ENCODE measurements at regions not wholly inside any gene's neighbourhood (a gene's known extent, or its start where the extent isn't known, plus 50 kb on each side); places are given as distances from the start of the nearest gene placed in this dataset.

GRCh38 chr3:170738766-170739165 lies 131.2 kb downstream of the RPL22L1 start:
- CTCF ChIA-PET, result interaction anchor here (0.6 to 1.0 kb wide), 4 partner anchors 8 to 110 kb away, joined by 3 read pairs; no protein-coding TSS in a partner anchor
- DNase-seq, result no peak
- 97% methylated on average over 3 of the region's 3 CpGs for WGBS (ENCODE audit: low lambda C conversion rate)

DNA sequence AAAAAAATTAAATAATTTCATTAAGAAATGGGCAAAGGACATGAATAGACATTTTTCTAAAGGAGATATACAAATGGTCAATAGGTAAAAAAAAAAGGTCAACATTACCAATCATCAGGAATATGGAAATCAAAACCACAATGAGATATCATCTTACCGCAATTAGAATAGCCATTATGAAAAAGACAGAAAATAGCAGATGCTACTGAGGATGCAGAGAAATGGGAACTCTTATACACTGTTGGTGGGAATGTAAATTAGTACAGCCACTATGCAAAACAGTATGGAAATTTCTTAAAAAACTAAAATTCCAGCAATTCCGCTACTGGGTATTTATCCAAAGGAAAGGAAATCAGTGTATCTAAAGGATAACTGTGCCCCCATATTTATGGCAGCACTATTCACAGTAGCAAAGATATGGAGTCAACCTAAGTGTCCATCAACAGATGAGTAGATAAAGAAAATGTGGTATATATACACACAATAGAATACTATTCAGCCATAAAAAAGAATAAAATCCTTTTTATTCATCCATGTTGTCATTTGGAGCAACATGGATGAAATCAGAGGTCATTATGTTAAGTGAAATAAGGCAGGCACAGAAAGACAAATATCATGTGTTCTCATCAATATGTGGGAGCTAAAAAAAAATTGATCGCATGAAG lies 132.4 kb downstream of the RPL22L1 start:
- Histone ChIP-seq H3K9me3 (no peaks in the 10 kb centered on the region), H3K27me3 (ENCODE audit: insufficient read depth) (no peaks in the 10 kb centered on the region), H3K9ac (no peak overlapping the region), H3K4me1 (ENCODE audit: control insufficient read depth in 1 of 2, insufficient read depth in 2 of 2, low read depth in 1 of 2, low read length in 1 of 2) (peaks cover 2 to 22% of the 10 kb centered on the region in 2 experiments; a peak in 3 of 4 replicates), H3K4me3 (ENCODE audit: low read depth in 2 of 2, low read length in 1 of 2) (no peak overlapping the region), H3K27ac (ENCODE audit: low read depth in 2 of 2, low read length in 1 of 2) (no peak overlapping the region), H3K36me3 (replicated peaks in 1 of 2; ENCODE audit: control insufficient read depth in 1 of 2, insufficient read depth in 2 of 2, low read length in 1 of 2) (no peaks in the 10 kb centered on the region), H3K4me2 (no peak overlapping the region), H4K20me1 (ENCODE audit: insufficient read depth) (no peaks in the 10 kb centered on the region), H3F3A (replicated peaks; ENCODE audit: insufficient read depth) (peaks cover 11% of the 10 kb centered on the region), H3K9me2 (no peaks in the 10 kb centered on the region), H3K79me2 (ENCODE audit: insufficient read depth) (no peaks in the 10 kb centered on the region), H2AFZ (ENCODE audit: low read depth) (no peak overlapping the region)
- WGBS (ENCODE audit: low lambda C conversion rate), result 96% methylated on average over 3 of the region's 3 CpGs
- DNase-seq, result no peak
- CTCF ChIA-PET, result interaction anchor here (0.8 to 0.9 kb wide), 2 partner anchors 47 to 75 kb away, joined by 3 read pairs; no protein-coding TSS in a partner anchor
- TF ChIP-seq GABPA (IDR thresholded peaks at IDR 0.05; ENCODE audit: low read depth), result no peak
- POLR2A ChIA-PET, result no interaction called here

More at GRCh38 chr3:170738766-170739165, 131.2 kb downstream of the RPL22L1 start:
- Histone ChIP-seq H3K4me3 (ENCODE audit: low read depth in 2 of 2, low read length in 1 of 2) (no peak overlapping the region), H3K36me3 (replicated peaks in 1 of 2; ENCODE audit: control insufficient read depth in 1 of 2, insufficient read depth in 2 of 2, low read length in 1 of 2) (no peaks in the 10 kb centered on the region), H3K9me3 (no peaks in the 10 kb centered on the region), H3K27me3 (ENCODE audit: insufficient read depth) (no peaks in the 10 kb centered on the region), H3K9ac (no peak overlapping the region), H4K20me1 (ENCODE audit: insufficient read depth) (no peaks in the 10 kb centered on the region), H2AFZ (ENCODE audit: low read depth) (no peak overlapping the region), H3K4me1 (ENCODE audit: control insufficient read depth in 1 of 2, insufficient read depth in 2 of 2, low read depth in 1 of 2, low read length in 1 of 2) (peaks cover 2 to 17% of the 10 kb centered on the region in 2 experiments; a peak in 2 of 4 replicates), H3K27ac (ENCODE audit: low read depth in 2 of 2, low read length in 1 of 2) (no peak overlapping the region), H3K79me2 (ENCODE audit: insufficient read depth) (no peaks in the 10 kb centered on the region), H3K9me2 (no peaks in the 10 kb centered on the region), H3F3A (replicated peaks; ENCODE audit: insufficient read depth) (peaks cover 11% of the 10 kb centered on the region), H3K4me2 (no peak overlapping the region)
- TF ChIP-seq CHD2 (IDR thresholded peaks at IDR 0.05; ENCODE audit: low read length, partially characterized antibody), result no peak
- TF ChIP-seq SMC3 (IDR thresholded peaks at IDR 0.05; ENCODE audit: low read depth, low read length), result no peak
- TF ChIP-seq, protein P1, sequence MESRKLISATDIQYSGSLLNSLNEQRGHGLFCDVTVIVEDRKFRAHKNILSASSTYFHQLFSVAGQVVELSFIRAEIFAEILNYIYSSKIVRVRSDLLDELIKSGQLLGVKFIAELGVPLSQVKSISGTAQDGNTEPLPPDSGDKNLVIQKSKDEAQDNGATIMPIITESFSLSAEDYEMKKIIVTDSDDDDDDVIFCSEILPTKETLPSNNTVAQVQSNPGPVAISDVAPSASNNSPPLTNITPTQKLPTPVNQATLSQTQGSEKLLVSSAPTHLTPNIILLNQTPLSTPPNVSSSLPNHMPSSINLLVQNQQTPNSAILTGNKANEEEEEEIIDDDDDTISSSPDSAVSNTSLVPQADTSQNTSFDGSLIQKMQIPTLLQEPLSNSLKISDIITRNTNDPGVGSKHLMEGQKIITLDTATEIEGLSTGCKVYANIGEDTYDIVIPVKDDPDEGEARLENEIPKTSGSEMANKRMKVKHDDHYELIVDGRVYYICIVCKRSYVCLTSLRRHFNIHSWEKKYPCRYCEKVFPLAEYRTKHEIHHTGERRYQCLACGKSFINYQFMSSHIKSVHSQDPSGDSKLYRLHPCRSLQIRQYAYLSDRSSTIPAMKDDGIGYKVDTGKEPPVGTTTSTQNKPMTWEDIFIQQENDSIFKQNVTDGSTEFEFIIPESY (IDR thresholded peaks at IDR 0.05; ENCODE audit: borderline replicate concordance, low read depth), result no peak
- TF ChIP-seq EP300 (IDR thresholded peaks at IDR 0.05; ENCODE audit: borderline replicate concordance in 1 of 2, low read depth in 1 of 2, low read length in 1 of 2), result no peak
- no peak for TF ChIP-seq FOXM1 (IDR thresholded peaks at IDR 0.05; ENCODE audit: low read depth)
- TF ChIP-seq, protein P2, sequence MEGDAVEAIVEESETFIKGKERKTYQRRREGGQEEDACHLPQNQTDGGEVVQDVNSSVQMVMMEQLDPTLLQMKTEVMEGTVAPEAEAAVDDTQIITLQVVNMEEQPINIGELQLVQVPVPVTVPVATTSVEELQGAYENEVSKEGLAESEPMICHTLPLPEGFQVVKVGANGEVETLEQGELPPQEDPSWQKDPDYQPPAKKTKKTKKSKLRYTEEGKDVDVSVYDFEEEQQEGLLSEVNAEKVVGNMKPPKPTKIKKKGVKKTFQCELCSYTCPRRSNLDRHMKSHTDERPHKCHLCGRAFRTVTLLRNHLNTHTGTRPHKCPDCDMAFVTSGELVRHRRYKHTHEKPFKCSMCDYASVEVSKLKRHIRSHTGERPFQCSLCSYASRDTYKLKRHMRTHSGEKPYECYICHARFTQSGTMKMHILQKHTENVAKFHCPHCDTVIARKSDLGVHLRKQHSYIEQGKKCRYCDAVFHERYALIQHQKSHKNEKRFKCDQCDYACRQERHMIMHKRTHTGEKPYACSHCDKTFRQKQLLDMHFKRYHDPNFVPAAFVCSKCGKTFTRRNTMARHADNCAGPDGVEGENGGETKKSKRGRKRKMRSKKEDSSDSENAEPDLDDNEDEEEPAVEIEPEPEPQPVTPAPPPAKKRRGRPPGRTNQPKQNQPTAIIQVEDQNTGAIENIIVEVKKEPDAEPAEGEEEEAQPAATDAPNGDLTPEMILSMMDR (IDR thresholded peaks at IDR 0.05), result no peak
- POLR2A ChIA-PET, result no interaction called here

All from SK-N-SH (cell line).